GM23338 (cell line): ENCODE measurements at regions not wholly inside any gene's neighbourhood (a gene's known extent, or its start where the extent isn't known, plus 50 kb on each side); places are given as distances from the start of the nearest gene placed in this dataset.

Experiments used
- ATAC-seq: fragments of 200-7000 bp; cut with Tn5 transposase; 3 replicates; pipeline ENCODE4 v1.9.1; 2020
- DNase-seq: peaks from one replicate; pipeline ENCODE4 v3.0.0-alpha.2; 2015; ENCODE audit warnings: low spot score
- H2AFZ ChIP-seq: fragments of 200-600 bp; sonication (generic); 2 replicates; pipeline ENCODE4 v1.8.0; 2016; ENCODE audit warnings: antibody characterized with exemption, mild to moderate bottlenecking, moderate library complexity
- H3F3A ChIP-seq: fragments of 200-600 bp; sonication (generic); replicated peaks from 2 replicates; pipeline ENCODE4 v1.8.0; 2017; ENCODE audit warnings: antibody characterized with exemption, mixed run types, low read depth
- H3K27ac ChIP-seq: fragments of 200-600 bp; sonication (generic); 2 replicates; pipeline ENCODE4 v1.6.1; 2016; ENCODE audit warnings: low read depth
- H3K27me3 ChIP-seq: fragments of 200-600 bp; sonication (generic); 2 replicates; pipeline ENCODE4 v1.8.0; 2016; ENCODE audit warnings: mild to moderate bottlenecking, mixed run types, moderate library complexity; ENCODE audit not compliant: insufficient read depth
- H3K36me3 ChIP-seq: fragments of 200-600 bp; sonication (generic); 2 replicates; pipeline ENCODE4 v1.8.0; 2016; ENCODE audit warnings: mild to moderate bottlenecking; ENCODE audit not compliant: insufficient read depth
- H3K4me1 ChIP-seq: fragments of 200-600 bp; sonication (generic); 2 replicates; pipeline ENCODE4 v1.8.0; 2016; ENCODE audit warnings: mild to moderate bottlenecking, moderate library complexity; ENCODE audit not compliant: insufficient read depth
- H3K4me2 ChIP-seq: fragments of 200-600 bp; sonication (generic); 2 replicates; pipeline ENCODE4 v1.7.1; 2017; ENCODE audit warnings: mixed run types
- H3K4me3 ChIP-seq: fragments of 200-600 bp; sonication (generic); 2 replicates; pipeline ENCODE4 v1.6.1; 2016; ENCODE audit warnings: mixed run types
- H3K79me2 ChIP-seq: fragments of 200-600 bp; sonication (generic); replicated peaks from 2 replicates; pipeline ENCODE4 v1.8.0; 2017; ENCODE audit warnings: mild to moderate bottlenecking; ENCODE audit not compliant: insufficient read depth
- H3K9me2 ChIP-seq: fragments of 200-600 bp; sonication (generic); 2 replicates; pipeline ENCODE4 v1.8.0; 2017; ENCODE audit not compliant: insufficient read depth
- H4K20me1 ChIP-seq: fragments of 200-600 bp; sonication (generic); replicated peaks from 2 replicates; pipeline ENCODE4 v1.8.0; 2017; ENCODE audit warnings: mild to moderate bottlenecking; ENCODE audit not compliant: insufficient read depth
- H3K27ac Mint-ChIP-seq: 2 replicates; pipeline ENCODE4 v1.8.0; 2020; ENCODE audit warnings: inconsistent platforms, mild to moderate bottlenecking, moderate library complexity, mixed read lengths
- H3K27me3 Mint-ChIP-seq: 3 replicates; pipeline ENCODE4 v1.8.0; 2022; ENCODE audit warnings: low read depth, mild to moderate bottlenecking, moderate library complexity, mixed read lengths, inconsistent platforms; ENCODE audit not compliant: insufficient read depth, poor library complexity
- H3K36me3 Mint-ChIP-seq: 3 replicates; pipeline ENCODE4 v1.8.0; 2021; ENCODE audit warnings: low read depth, mild to moderate bottlenecking, inconsistent platforms, moderate library complexity, mixed read lengths
- H3K4me1 Mint-ChIP-seq: 3 replicates; pipeline ENCODE4 v1.8.0; 2020; ENCODE audit warnings: mild to moderate bottlenecking, inconsistent platforms, mixed read lengths
- H3K4me3 Mint-ChIP-seq: 3 replicates; pipeline ENCODE4 v1.8.0; 2021; ENCODE audit warnings: moderate library complexity, mild to moderate bottlenecking, inconsistent platforms, mixed read lengths
- H3K9me3 Mint-ChIP-seq: 3 replicates; pipeline ENCODE4 v1.8.0; 2020; ENCODE audit warnings: moderate library complexity, mild to moderate bottlenecking, inconsistent platforms, mixed read lengths
- CREB1 ChIP-seq: fragments of 250-450 bp; sonication (Bioruptor Pico); IDR thresholded peaks from 2 replicates; pipeline ENCODE4 v1.5.0; 2020; ENCODE audit warnings: low read depth, mild to moderate bottlenecking, moderate library complexity
- ETS1 ChIP-seq: IDR thresholded peaks from 2 replicates; pipeline ENCODE4 v1.6.1; 2016; ENCODE audit warnings: antibody characterized with exemption
- EZH2 ChIP-seq: fragments of 200-600 bp; sonication (generic); IDR thresholded peaks from one replicate; pipeline ENCODE4 v1.8.0; 2017; ENCODE audit warnings: antibody characterized with exemption, mild to moderate bottlenecking, low read depth; ENCODE audit not compliant: unreplicated experiment
- NANOG ChIP-seq: IDR thresholded peaks from 2 replicates; pipeline ENCODE4 v1.6.1; 2016; ENCODE audit warnings: antibody characterized with exemption, borderline replicate concordance
- POLR2AphosphoS5 ChIP-seq: IDR thresholded peaks from 2 replicates; pipeline ENCODE4 v1.6.1; 2016; ENCODE audit warnings: antibody characterized with exemption, low read depth
- STAT1 ChIP-seq: IDR thresholded peaks from one replicate; pipeline ENCODE4 v1.6.1; 2016; ENCODE audit warnings: antibody characterized with exemption; ENCODE audit not compliant: unreplicated experiment
- ZNF331 ChIP-seq: fragments of 250-450 bp; sonication (Bioruptor Pico); IDR thresholded peaks from 2 replicates; pipeline ENCODE4 v1.5.0; 2020; ENCODE audit warnings: low read depth, mild to moderate bottlenecking, moderate library complexity
- ZNF462 ChIP-seq: fragments of 250-450 bp; sonication (Bioruptor Pico); IDR thresholded peaks from 2 replicates; pipeline ENCODE4 v1.5.0; 2020; ENCODE audit warnings: mild to moderate bottlenecking, moderate library complexity

GRCh38 chr3:153273767-153274435 is 111.9 kb downstream of the RAP2B start:
- Histone ChIP-seq H3K36me3 (no peaks in the 10 kb centered on the region), H2AFZ (no peak overlapping the region), H3K27ac (no peak overlapping the region), H3K79me2 (no peaks in the 10 kb centered on the region), H3K9me2 (peaks cover 7% of the 10 kb centered on the region), H3K4me1 (no peaks in the 10 kb centered on the region), H3K4me2 (no peak overlapping the region), H3F3A (no peaks in the 10 kb centered on the region), H3K4me3 (no peak overlapping the region), H4K20me1 (no peaks in the 10 kb centered on the region), H3K27me3 (no peaks in the 10 kb centered on the region)
- TF ChIP-seq CREB1 (CRISPR knock-in tag) (no peak), ZNF331 (CRISPR knock-in tag) (no peak), STAT1 (no peak), ZNF462 (CRISPR knock-in tag) (no peak), POLR2AphosphoS5 (no peak)
- ATAC-seq = no peak
- no peak for DNase-seq
- no peak overlapping the region for H3K4me3 Mint-ChIP-seq
- peaks cover 3% of the 10 kb centered on the region; the same call in 2 of the 3 replicates for H3K9me3 Mint-ChIP-seq
- no peaks in the 10 kb centered on the region for H3K4me1 Mint-ChIP-seq
- peaks cover 3% of the 10 kb centered on the region; the same call in 1 of the 3 replicates for H3K36me3 Mint-ChIP-seq
- peaks cover 2% of the 10 kb centered on the region for H3K27me3 Mint-ChIP-seq
- H3K27ac Mint-ChIP-seq = no peak overlapping the region

- no peak for ATAC-seq
- H3K27ac ChIP-seq = no peak overlapping the region
- Mint-ChIP-seq H3K27ac (no peak overlapping the region; the same call in 1 of the 2 replicates), H3K4me1 (no peaks in the 10 kb centered on the region), H3K36me3 (no peaks in the 10 kb centered on the region), H3K27me3 (peaks cover 2% of the 10 kb centered on the region), H3K4me3 (no peak overlapping the region), H3K9me3 (no peaks in the 10 kb centered on the region)
- no peaks in the 10 kb centered on the region for H3K36me3 ChIP-seq
- no peaks in the 10 kb centered on the region for H3K4me1 ChIP-seq
- no peaks in the 10 kb centered on the region for H3K27me3 ChIP-seq
- H3K9me2 ChIP-seq = peaks cover 10% of the 10 kb centered on the region
- no peak for DNase-seq
- H3K79me2 ChIP-seq = no peaks in the 10 kb centered on the region
- no peak overlapping the region for H2AFZ ChIP-seq
- H3K4me3 ChIP-seq = no peak overlapping the region
- no peak overlapping the region for H3K4me2 ChIP-seq
- H4K20me1 ChIP-seq = no peaks in the 10 kb centered on the region
- no peaks in the 10 kb centered on the region for H3F3A ChIP-seq
- TF ChIP-seq NANOG (no peak), ETS1 (no peak), STAT1 (no peak), EZH2 (no peak), POLR2AphosphoS5 (no peak)
These were observed 112.5 kb downstream of the RAP2B start for GRCh38 chr3:153274561-153274960.
